Body of pancreas (tissue), 4 donors: ENCODE measurements at regions not wholly inside any gene's neighbourhood (a gene's known extent, or its start where the extent isn't known, plus 50 kb on each side); places are given as distances from the start of the nearest gene placed in this dataset.

Experiments used
- ATAC-seq: fragments of 150-250 bp; one replicate; pipeline ENCODE4 v1.9.1; 2016
- DNase-seq, 4 donors: peaks; one replicate each; pipeline ENCODE4 v3.0.0-alpha.2; 2019
- H3K27ac ChIP-seq, 4 donors: fragments of 200-600 bp; sonication (generic); 1 replicate in 3 of 4; 2 replicates in 1 of 4; pipeline versions ENCODE4 v1.5.1 to v1.6.1; 2016 to 2019; ENCODE audit warnings: mild to moderate bottlenecking in 1 of 4, mixed read lengths in 1 of 4, moderate library complexity in 1 of 4
- H3K27me3 ChIP-seq, 2 donors: fragments of 200-600 bp; sonication (generic); one replicate each; pipeline ENCODE4 v1.6.0; 2016; ENCODE audit warnings: mild to moderate bottlenecking in 1 of 2
- H3K36me3 ChIP-seq, 2 donors: fragments of 200-600 bp; sonication (generic); replicated peaks in 1 of 2; 2 replicates each; pipeline ENCODE4 v1.5.1; 2016; ENCODE audit warnings: low read depth in 2 of 2; ENCODE audit not compliant: insufficient read depth in 1 of 2
- H3K4me1 ChIP-seq: fragments of 200-600 bp; sonication (generic); one replicate; pipeline ENCODE4 v1.6.0; 2016
- H3K4me3 ChIP-seq, 2 donors: fragments of 200-600 bp; sonication (generic); 1 replicate in 1 of 2; 2 replicates in 1 of 2; pipeline ENCODE4 v1.5.1; 2016 to 2019
- H3K9me3 ChIP-seq, 3 donors: fragments of 200-600 bp; sonication (generic); 1 replicate in 2 of 3; 2 replicates in 1 of 3; pipeline ENCODE4 v1.5.1; 2016
- CTCF ChIP-seq, 7 experiments: fragments of 450-650 bp in 4 of 7; fragments of 200-600 bp in 3 of 7; sonication (generic) in 3 of 7; IDR thresholded peaks; one replicate each; pipeline ENCODE4 v1.5.1; 2016 to 2019; ENCODE audit warnings: antibody characterized with exemption in 7 of 7
- POLR2A ChIP-seq, 3 donors: fragments of 450-650 bp; IDR thresholded peaks; one replicate each; pipeline ENCODE4 v1.6.1; 2016; ENCODE audit warnings: antibody characterized with exemption in 3 of 3, mild to moderate bottlenecking in 2 of 3
- WGBS, 2 donors: methylation state at CpG; one replicate each; pipeline ENCODE4 v1.1.5; 2017; 5-methylcytosine and 5-hydroxymethylcytosine counted together
- intact Hi-C: fragments of 100-400 bp; cut with DNase I; formaldehyde crosslinking; loops from one replicate; pipeline ENCODE4 v1.15.1; 2023

GRCh38 chr9:16276866-16277265 is 593.6 kb downstream of the BNC2 start:
- H3K9me3 ChIP-seq, result no peaks in the 10 kb centered on the region
- ATAC-seq, result no peak
- 60 to 68% methylated on average over 8 of the region's 8 CpGs for WGBS, 2 donors
- H3K4me1 ChIP-seq, result no peaks in the 10 kb centered on the region
- no peaks in the 10 kb centered on the region for H3K36me3 ChIP-seq
- TF ChIP-seq CTCF (IDR thresholded peaks at IDR 0.05) (no peak), POLR2A (IDR thresholded peaks at IDR 0.05) (no peak)
- intact Hi-C loops, result no loop called here
- no peaks in the 10 kb centered on the region for H3K27me3 ChIP-seq
- no peak for DNase-seq
- H3K27ac ChIP-seq, result no peak overlapping the region
- no peak overlapping the region for H3K4me3 ChIP-seq

DNA sequence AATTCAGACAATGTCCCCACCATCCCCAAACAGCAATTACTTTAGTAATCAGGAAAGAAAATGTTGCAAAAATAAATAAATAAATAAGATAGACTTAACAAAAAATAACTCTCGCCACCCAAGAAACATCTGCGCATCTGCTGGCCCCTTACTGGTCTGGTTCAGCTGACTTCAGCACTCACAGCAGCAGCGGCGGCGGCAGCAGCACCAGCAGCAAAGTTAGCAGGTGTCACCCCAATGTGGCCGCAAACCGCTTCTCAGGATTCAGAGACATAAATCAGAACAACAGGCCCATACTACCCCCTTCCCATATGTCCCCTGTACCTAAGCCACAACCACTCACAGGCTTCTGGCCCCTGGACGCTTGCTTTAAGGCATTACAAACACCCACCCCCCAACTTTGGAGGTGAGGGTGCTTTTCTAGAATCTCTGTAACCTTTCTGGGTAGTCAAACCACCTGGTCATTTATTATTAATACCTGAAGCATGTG is 593.0 kb downstream of the BNC2 start:
- no peak overlapping the region for H3K4me3 ChIP-seq
- TF ChIP-seq POLR2A (IDR thresholded peaks at IDR 0.05) (no peak), CTCF (IDR thresholded peaks at IDR 0.05) (no peak)
- no peak for ATAC-seq
- WGBS, 2 donors, result 82 to 94% methylated on average over 8 of the region's 8 CpGs
- H3K36me3 ChIP-seq, result no peaks in the 10 kb centered on the region
- H3K27me3 ChIP-seq, result no peaks in the 10 kb centered on the region
- DNase-seq, result no peak
- H3K4me1 ChIP-seq, result no peaks in the 10 kb centered on the region
- intact Hi-C loops, result no loop called here
- H3K9me3 ChIP-seq, result no peaks in the 10 kb centered on the region
- no peak overlapping the region for H3K27ac ChIP-seq

DNA sequence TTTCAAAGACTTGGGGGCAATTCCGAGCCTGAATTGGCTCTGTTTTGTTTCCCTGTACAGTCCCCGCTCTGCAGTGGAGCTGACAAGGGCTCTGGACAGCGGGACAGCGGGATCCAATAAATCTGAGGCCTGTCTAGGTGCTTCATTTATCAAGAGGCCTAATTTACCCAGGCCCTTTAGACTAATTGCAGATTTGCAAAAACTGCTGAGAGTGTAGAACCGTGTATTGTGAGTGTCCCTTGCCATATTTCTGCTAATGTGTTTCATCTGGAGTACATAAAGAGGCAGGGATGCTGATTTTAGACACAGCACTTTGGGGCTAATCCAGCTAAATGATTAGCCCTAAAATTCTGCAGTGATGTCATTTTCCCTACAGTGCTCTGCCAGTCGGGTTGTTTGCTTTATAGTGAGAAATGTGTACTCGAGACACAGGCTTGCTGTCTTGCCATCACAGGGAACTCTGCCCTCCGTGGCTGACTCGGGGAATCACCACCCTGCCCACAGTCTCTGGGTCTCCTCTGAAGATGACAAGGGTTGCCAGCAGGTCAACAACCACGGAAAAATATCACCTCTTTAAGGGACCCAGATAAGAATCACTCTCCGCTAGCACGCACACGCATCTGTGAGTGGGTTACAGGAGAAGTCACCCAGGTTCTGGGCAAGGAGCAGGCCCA is 592.0 kb downstream of the BNC2 start:
- no peaks in the 10 kb centered on the region for H3K9me3 ChIP-seq
- no peaks in the 10 kb centered on the region for H3K36me3 ChIP-seq
- no peaks in the 10 kb centered on the region for H3K27me3 ChIP-seq
- no peak for DNase-seq
- H3K27ac ChIP-seq, result no peak overlapping the region
- ATAC-seq, result no peak
- intact Hi-C loops, result no loop called here
- TF ChIP-seq POLR2A (IDR thresholded peaks at IDR 0.05), result no peak
- no peak for TF ChIP-seq CTCF (IDR thresholded peaks at IDR 0.05)
- no peak overlapping the region for H3K4me3 ChIP-seq
- WGBS, 2 donors, result 74 to 78% methylated on average over 12 to 13 of the region's 13 CpGs
- no peaks in the 10 kb centered on the region for H3K4me1 ChIP-seq

- DNase-seq (no peak), ATAC-seq (no peak)
- H3K36me3 ChIP-seq, result no peaks in the 10 kb centered on the region
- H3K27me3 ChIP-seq, result no peaks in the 10 kb centered on the region
- TF ChIP-seq CTCF (IDR thresholded peaks at IDR 0.05), result no peak
- TF ChIP-seq POLR2A (IDR thresholded peaks at IDR 0.05), result no peak
- 56 to 57% methylated on average over 5 of the region's 5 CpGs for WGBS, 2 donors
- H3K9me3 ChIP-seq, result no peaks in the 10 kb centered on the region
- H3K4me3 ChIP-seq, result no peak overlapping the region
- no peaks in the 10 kb centered on the region for H3K4me1 ChIP-seq
- intact Hi-C loops, result no loop called here
- no peak overlapping the region for H3K27ac ChIP-seq
These were observed 588.8 kb downstream of the BNC2 start for GRCh38 chr9:16281707-16282106.

GRCh38 chr9:16282216-16282615 is 588.3 kb downstream of the BNC2 start:
- 66 to 68% methylated on average over 2 of the region's 2 CpGs for WGBS, 2 donors

More at GRCh38 chr9:16282216-16282615, 588.3 kb downstream of the BNC2 start:
- Histone ChIP-seq H3K27me3 (no peaks in the 10 kb centered on the region), H3K9me3 (no peaks in the 10 kb centered on the region), H3K4me3 (no peak overlapping the region), H3K27ac (no peak overlapping the region), H3K4me1 (no peaks in the 10 kb centered on the region), H3K36me3 (no peaks in the 10 kb centered on the region)
- no peak for TF ChIP-seq CTCF (IDR thresholded peaks at IDR 0.05)
- no peak for TF ChIP-seq POLR2A (IDR thresholded peaks at IDR 0.05)
- intact Hi-C loops, result no loop called here
- DNase-seq (no peak), ATAC-seq (no peak)
